ENCODE measurements at regions not wholly inside any gene's neighbourhood (a gene's known extent, or its start where the extent isn't known, plus 50 kb on each side); places are given as distances from the start of the nearest gene placed in this dataset.

GRCh38 chrX:22585831-22586230 is 313.1 kb downstream of the CBLL2 start:
- TF ChIP-seq, protein P1, sequence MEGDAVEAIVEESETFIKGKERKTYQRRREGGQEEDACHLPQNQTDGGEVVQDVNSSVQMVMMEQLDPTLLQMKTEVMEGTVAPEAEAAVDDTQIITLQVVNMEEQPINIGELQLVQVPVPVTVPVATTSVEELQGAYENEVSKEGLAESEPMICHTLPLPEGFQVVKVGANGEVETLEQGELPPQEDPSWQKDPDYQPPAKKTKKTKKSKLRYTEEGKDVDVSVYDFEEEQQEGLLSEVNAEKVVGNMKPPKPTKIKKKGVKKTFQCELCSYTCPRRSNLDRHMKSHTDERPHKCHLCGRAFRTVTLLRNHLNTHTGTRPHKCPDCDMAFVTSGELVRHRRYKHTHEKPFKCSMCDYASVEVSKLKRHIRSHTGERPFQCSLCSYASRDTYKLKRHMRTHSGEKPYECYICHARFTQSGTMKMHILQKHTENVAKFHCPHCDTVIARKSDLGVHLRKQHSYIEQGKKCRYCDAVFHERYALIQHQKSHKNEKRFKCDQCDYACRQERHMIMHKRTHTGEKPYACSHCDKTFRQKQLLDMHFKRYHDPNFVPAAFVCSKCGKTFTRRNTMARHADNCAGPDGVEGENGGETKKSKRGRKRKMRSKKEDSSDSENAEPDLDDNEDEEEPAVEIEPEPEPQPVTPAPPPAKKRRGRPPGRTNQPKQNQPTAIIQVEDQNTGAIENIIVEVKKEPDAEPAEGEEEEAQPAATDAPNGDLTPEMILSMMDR (IDR thresholded peaks at IDR 0.05), result no peak
- TF ChIP-seq TP53 (CRISPR knock-in tag; IDR thresholded peaks at IDR 0.05) (no peak), MYBL2 (CRISPR knock-in tag; IDR thresholded peaks at IDR 0.05) (no peak)
- TF ChIP-seq, protein P2, sequence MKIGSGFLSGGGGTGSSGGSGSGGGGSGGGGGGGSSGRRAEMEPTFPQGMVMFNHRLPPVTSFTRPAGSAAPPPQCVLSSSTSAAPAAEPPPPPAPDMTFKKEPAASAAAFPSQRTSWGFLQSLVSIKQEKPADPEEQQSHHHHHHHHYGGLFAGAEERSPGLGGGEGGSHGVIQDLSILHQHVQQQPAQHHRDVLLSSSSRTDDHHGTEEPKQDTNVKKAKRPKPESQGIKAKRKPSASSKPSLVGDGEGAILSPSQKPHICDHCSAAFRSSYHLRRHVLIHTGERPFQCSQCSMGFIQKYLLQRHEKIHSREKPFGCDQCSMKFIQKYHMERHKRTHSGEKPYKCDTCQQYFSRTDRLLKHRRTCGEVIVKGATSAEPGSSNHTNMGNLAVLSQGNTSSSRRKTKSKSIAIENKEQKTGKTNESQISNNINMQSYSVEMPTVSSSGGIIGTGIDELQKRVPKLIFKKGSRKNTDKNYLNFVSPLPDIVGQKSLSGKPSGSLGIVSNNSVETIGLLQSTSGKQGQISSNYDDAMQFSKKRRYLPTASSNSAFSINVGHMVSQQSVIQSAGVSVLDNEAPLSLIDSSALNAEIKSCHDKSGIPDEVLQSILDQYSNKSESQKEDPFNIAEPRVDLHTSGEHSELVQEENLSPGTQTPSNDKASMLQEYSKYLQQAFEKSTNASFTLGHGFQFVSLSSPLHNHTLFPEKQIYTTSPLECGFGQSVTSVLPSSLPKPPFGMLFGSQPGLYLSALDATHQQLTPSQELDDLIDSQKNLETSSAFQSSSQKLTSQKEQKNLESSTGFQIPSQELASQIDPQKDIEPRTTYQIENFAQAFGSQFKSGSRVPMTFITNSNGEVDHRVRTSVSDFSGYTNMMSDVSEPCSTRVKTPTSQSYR (CRISPR knock-in tag; IDR thresholded peaks at IDR 0.05), result no peak

Data from WTC11 (cell line).